HT-29 (cell line): ENCODE measurements at regions not wholly inside any gene's neighbourhood (a gene's known extent, or its start where the extent isn't known, plus 50 kb on each side); places are given as distances from the start of the nearest gene placed in this dataset.

Experiments
- DNase-seq: peaks from one replicate; pipeline ENCODE4 v3.0.0-alpha.2; 2015; ENCODE audit warnings: low spot score

DNA sequence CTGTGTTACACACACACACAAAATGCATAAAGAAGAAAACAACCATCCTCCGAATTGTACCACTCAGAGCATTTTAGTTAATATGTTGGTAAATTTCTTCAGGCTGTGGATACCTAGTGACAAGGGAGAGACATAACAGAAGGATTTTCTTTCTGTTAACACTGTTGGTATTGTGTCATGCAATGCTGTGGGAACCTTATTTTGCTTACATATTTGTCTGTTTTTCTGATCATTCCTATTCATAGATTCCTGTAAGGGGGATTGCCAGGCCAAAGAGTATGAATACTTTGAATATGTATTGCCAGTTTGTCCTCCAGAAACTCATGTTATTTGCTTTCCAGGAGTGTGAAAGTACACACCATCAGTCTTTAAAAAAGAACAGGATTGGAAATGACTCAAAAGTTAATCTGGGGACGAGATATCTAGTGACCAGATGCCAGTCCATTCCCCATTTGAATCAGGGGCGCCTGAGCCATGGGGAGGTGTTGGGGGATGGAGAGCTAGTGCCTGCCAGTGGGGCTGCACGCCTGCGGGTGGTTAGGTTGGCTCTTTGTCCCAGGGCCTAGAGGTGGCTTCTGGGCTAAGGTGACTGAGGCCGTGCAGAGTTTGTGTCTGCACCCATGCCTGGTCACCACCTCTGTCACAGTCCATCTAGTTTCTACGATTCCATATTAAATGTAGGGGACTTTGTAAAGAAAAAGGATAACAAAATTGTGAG is 142.0 kb downstream of the PTPN20 start:
- DNase-seq = no peak

DNA sequence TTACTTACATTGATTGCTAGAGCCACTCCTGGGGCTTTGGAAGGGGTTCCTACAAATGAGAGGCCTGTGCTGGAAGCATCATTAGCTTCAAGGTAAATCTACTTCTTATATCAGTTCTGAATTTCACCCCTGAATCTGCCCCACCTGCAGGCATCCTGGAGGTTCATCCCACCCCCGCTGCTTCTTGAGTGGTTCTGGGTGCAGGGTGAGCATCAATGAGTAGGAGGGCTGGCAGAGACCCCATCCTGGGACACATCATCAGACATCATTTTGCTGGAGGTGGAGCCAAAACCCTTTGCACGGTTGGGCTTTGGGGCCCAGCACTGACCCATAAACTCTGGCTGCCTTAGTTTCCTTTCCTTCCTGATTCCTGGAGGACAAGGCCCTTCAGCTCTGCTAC is 143.7 kb downstream of the PTPN20 start:
- no peak for DNase-seq

DNA sequence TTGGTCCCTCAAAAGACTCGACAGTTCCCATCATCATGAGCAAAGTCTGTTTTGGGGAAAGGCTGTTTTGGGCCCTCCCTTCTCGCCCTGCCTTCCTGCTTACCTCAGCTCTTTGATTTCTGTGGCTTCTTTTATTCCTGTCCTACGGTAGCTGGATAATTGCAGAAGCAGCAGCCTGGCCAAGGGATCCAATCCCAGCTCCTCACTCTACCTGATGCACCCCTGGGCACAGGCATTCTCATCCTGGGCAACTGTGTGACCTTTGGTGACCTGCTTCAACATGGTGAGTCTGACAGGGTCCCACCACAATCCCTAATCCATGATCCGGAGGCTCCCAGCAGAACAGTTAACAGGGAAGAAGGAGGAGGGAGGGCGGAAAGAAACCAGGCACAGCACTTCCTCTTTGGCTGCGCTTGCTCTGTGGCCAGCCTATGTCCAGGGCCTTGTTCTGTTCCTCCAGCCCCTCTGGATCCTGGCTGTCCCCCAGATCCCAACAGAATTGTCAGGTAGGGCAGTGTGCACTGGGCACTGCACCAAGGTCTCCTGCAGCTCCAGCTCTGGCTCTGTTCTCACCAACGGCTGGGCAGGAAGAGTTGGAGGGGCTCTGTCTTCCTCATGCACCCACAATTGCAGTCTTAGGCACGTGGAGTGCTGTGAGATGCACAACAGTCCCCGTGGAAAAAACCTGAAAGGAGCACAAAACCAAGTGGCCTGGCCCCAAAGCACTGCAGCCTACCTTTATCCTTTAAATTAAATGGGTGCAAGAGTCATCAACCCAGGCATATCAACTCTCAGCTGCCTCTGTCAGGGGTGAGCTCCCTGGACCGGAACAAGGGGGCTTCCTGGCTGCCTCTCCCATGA is 144.4 kb downstream of the PTPN20 start:
- DNase-seq = no peak

DNA sequence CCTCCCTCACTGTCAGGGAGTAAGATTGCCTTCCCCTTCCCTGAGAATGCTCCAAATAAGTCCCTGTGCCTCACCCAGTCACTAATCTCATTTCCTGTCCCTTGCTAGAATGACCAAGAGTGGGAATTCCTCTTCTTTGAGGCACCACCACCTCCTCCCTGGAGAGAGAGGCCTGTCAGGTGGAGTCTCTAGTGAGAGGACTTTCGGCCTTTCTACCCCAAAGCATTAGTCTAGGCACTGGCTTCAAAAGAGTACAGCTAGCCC is 145.0 kb downstream of the PTPN20 start:
- no peak for DNase-seq

DNA sequence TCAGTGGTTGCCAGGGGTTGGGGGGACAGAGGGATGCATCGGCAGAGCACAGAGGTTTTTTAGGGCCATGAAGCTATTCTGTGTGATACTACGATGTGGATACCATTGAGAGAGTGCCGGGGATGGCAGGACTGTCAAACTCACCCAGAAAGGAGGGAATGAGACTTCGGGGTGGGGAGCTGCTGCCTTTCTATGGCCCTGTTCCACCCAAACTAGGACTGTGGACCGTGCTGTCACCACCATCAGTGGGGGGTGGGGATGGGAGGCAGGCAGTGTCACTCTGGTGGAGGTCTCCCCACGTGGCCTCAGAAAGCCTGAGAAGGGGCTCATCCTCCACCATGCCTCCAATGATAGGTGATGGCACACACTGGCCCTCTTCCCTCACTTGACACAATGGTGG is 146.2 kb downstream of the PTPN20 start:
- DNase-seq = no peak

DNA sequence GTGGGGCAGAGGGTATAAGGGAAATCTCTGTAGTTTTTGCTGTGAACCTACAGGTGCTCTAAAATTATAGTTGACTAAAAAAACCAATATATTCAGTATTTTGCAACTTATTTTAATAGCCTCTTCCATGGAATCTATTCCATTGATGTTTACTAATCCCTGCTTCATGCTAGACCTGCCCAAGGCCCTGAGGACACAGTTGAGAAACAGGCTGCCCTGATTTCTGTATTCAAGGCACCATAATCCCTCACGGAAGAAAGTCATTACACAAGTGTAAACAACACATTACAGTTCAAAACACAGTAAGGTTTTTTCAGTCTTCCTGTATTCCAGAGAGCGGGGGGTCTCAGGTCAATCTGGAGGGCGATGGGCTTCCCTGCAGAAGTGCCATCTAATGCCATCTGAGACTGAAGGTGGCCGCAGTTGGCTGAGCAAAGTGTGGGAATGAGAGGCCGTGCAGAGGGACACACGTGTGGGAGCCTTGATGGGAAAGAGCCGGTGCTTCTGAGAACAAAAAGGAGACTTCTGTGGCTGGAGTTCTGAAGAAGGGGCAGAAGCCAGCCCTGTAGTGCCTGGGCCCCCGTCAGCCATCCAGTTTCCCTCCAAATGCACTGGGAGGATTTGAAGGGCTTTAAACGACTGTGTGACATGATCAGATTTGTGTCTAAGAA is 146.9 kb downstream of the PTPN20 start:
- DNase-seq = no peak

DNA sequence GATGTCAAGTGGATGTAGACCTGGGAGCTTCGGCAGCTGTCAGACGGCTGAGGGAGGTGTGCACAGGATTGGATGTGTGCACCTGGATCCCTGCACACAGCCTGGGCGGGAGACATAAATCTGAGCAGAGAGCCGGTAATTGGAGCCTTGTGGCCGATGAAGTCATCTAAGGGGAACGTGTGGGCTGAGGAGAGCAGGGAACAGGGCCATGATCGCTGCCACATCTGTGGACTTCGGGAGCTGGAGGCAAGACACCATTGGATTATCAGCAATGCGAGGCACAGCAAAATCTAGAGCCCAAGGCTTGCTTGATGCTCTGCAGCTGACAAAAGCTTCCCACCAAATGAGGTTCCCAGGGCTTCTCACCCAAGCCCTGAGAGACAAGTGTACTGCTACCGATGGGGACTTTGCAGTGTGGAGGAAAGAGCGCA is 147.7 kb downstream of the PTPN20 start:
- DNase-seq = no peak

DNA sequence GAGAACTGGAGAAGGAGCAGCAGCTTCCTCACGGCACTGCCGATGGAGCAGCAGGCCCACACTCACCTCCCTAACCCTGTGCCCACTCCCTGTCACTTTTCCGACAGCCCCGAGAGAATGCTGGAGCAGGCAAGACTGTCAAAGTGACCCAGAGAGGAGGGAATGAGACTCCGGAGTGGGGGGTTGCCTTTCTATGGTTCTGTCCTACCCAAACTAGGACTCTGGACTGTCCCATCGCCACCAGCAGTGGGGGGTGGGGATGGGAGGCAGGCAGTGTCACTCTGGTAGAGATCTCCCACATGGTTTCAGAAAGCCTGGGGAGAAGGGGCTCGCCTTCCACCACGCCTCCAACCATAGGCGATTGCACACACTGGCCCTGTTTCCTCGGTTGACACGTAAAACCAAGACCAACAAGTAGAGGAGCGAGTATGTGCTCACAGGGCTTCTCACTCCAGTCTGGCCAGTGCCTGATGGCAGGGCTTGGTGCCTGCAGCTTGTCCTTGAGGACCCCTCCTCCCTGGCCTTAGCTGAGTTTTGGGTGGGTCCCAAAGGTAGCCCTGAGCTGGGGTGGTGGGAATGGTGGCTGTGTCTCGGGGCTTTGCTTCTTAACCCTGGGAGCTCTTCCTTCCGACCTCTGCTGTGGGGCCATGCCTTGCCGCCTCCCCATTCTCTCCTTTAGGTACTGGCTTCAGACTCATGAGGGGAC is 148.5 kb downstream of the PTPN20 start:
- DNase-seq = no peak

DNA sequence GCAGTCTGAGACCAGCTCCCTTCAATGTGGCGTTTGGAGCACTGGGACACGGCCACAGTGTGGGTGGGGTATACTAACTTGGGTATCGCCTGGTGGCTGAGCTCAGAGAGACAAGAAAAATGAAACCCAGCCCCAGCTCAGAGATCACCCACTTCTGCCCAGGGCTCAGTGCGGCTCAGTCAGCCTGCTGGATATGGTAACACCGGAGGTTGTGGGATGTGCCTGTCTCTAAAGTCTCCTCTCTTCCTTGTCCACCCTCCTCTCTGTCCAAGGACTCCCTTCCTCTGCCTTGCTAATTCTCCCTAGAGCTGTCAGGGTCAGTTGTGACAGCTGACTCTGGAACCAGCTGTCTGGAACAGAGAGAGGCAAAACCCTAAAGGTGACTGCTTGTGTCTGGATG is 149.1 kb downstream of the PTPN20 start:
- no peak for DNase-seq

DNA sequence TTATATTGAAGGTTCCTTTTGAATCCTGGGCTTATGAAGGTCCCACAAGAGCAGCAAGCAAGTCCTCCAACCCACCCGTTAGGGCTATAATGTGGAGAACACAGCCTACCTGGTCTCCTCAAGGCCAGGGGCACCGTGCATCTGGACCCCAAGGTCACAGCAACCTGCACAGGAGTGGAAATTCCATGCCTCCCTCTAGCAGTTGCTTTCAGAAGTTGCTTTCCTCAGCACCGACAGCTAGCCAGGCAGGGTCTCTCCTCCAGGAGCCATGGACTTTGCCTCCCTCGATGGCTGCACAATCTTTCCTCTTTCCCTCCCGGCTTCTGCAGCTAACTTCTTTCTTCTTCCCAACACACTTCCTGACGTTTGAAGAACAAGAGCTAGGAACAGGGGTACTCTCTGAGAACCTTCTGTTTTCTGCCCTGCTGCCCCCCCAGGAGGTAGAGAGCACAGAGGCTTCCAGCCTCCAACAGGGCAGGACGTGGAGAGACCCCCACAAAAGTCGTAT is 149.8 kb downstream of the PTPN20 start:
- DNase-seq = no peak

DNA sequence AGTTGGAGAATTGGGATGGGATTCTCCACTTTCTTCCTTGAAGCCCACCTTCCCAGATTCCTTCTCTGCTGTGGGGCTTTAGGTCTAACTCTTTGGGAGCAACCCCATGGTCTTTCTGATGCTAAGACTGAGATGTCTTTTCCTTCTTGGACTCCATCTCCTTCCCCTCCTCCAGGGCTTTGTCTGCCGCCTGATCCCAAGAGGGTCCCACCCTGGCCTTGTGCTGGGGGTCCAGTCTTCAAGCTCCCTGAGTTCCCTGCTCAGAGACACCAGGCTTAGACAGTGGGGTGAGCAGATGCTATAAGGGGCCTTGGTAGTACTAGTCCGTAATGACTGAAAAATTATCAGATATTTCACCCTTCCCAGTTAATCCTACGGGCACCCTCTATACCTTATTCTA is 150.5 kb downstream of the PTPN20 start:
- DNase-seq = no peak

DNA sequence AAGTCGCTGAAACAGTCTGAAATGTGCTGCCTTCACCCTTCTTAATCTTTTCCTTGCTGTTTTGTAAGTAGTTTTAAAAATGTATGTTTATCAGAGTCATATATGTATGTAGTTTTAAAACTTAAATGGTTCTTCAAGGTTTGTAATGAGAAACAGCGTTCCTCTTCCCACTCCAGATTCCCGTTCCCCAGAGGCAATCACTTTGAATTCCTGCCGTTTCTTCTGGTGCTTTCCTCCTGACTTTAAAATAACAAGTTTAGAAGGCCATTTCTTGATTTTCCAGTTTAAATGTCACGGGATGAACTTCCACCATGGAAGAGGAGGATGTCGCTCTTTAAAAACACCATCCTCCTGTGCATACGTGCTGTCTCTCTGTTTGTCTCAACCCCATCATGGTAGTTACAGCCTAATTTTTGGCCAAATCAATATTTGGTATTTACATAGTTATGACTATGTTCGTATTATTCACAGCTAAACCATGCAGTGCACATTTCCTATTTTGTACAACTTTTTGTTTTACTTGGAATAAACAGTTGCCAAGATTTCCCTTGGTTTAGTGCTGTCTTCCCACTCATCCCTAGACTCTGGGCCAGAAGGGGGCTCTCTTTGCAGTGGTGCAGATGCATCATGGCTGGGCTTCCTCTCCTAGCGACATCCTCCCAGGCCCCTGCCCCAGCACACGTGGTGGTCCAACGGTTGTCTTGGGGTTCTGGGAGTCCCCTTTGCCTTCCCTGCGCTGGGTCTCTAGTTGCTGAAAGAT is 151.4 kb downstream of the PTPN20 start:
- no peak for DNase-seq

DNA sequence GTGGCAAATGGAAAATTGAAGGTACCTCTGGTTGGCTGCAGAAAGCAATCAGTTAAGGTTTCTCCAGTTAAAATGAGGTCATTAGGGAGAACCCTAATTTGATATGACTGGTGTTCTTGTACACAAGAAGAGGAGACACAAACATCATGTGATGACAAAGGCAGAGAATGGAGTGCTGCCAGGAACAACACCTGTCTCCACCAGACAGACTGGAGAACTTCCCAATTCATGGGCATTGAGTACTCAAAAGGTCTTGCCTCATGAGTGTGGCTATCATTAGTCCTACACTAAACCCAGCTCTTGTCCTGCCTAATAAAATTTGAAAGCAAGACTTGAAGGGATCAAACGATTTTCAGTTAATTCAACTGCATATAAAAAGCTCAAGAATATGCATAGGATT is 152.6 kb downstream of the PTPN20 start:
- DNase-seq = no peak

DNA sequence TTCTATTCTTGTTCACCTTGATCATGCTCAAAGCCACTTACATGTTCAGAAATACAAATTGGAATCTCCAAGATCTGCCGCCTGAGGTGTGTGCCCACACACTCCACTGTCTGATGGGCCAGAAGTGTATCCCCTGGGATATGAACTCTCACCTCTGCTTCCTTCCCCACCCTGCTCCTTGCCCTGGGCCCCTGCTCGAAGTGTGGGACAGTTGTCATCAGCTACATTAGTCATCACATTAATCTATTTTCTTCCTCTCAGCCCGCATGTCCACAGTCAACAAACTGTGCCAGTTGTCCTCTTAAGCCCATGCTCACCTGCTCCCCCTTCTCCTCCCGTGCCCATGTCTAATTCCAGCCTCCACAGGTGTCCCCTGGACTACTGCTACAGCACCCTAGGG is 154.7 kb downstream of the PTPN20 start:
- DNase-seq = no peak

DNA sequence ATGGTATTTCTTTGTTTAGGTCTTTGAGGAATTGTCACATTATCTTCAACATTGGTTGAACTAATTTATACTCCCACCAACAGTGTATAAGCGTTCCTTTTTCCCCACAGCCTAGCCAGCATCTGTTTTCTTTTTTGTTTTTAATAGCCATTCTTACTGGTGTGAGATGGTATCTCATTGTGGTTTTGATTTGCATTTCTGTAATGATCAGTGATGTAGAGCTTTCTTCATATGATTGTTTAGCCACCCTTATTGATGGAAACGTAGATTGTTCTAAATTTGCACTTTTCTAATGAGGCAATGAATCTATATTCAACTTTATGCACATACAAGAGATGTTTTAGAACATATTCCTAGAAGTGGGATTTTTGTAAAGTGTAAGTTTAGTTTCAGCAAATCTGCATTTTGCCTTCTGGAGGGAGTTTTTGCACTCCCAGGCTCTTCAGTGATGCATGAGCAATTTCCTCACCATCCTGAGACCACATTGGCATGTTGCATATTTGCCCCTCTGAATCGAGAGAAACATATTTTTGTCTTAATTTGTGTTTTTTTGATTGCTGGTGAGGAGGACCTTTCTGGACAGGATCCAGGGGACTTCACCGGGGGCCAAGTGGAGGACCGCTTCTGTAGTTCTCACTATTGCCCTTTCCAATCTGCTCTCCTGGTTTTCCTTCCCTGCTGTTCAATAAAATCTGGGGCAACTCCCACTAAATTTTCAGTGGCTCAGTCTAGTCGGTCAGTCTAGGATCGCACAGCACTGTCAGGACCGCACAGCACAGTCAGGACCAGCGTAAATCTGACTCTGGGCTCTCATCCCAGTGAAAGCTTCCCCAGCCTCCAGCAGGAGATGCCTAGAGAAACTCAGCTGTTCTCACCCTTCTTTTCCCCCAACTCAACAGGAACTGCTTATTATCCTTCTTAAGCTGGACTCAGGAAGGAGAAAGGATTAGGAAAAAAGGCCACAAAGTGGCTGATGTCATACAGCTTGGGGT is 157.0 kb downstream of the PTPN20 start:
- no peak for DNase-seq

DNA sequence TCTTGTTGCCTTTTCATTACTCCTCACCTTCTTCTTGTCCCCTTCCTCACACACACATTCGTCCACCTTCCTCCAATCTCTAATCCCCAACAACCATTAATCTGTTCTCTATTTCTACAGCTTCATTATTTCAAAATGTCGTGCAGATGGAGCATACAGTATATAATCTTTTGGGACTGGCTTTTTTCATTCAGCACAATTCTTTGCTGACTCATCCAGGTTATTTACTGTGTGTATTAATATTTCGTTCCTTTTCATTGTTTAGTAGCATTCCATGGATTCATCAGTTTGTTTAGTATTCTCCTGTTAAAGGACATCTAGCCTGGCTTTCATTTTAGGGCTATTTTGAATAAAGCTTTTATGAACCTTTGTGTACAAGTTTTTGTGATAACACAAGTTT is 159.3 kb downstream of the PTPN20 start:
- DNase-seq = no peak

DNA sequence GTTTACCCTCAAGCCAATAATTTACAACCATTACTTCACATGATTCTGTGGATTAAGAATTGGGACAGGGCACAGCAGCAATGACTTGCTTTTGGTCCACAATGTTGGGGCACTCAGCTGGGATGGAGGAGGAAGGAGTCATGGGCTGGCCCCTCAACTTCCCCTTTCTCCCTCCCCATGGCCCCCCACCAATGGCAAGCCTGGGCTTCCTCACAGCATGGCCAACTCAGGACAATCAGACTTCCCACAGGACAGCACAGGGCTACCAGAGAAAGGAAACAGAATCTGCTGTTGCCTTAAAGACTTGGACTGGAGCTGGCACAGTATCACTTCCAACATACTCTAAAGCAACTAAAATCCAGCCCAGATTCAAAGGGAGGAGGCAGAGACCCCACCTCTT is 160.7 kb downstream of the PTPN20 start:
- no peak for DNase-seq

DNA sequence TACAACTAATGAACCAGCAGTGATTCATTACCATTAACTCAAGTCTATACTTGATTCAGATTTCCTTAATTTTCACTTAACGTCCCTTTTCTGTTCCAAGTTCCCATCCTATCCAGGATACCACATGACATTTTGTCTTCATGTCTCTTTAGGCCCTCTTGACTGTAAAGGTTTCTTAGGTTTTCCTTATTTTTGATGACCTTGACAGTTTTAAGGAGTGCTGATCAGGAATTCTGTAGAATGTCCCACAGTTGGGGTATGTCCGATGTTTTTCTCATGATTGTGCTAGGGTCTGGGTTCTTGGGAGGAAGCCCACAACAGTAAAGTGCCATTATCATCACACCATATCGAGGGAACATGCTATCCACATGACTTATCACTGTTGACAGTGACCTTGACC is 162.7 kb downstream of the PTPN20 start:
- no peak for DNase-seq

DNA sequence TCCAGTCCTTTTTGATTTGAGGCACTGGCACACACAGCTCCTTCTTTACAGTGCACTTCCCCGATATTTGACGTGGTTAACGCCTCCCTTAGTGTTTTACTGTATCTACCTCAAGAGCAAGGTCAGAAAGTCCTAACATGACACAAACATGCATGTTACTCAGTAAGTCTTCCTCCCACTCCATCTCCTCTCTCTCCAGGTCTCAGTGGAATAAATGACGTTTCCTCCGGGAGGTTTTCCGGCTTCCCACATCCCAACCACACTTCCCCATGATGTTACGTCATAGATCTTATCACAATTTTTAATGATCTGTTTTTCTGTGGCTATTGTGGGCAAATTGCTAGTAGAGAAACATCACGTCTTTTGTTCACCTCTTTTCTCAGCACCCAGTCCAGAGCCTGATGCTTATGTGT is 165.7 kb downstream of the PTPN20 start:
- DNase-seq = no peak

DNA sequence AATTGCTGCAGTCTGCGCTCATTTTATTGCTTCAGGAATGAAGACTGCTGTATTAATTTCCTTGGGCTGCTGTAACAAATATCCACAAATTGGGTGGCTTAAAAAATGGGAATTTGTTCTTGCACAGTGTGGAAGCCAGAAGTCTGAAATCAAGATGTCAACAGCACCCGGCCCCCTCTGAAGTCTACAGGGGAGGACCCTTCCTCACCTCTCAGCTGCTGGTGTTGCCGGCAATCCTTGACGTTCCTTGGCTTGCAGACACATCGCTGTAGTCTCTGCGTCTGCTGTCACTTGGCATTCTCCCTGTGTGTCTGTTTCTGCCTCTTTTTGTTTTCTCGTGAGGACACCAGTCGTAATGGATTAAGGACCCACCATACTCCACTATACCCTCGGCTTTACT is 166.2 kb downstream of the PTPN20 start:
- DNase-seq = no peak
